ENCODE measurements at regions not wholly inside any gene's neighbourhood (a gene's known extent, or its start where the extent isn't known, plus 50 kb on each side); places are given as distances from the start of the nearest gene placed in this dataset.

GRCh38 chr17:13374203-13375143, 227.3 kb downstream of the HS3ST3A1 start:
- in situ Hi-C loops (cut with HindIII; ENCODE audit: low pct_unique_long_range_greater_than_20kb, low sequenced_read_pairs) = no loop called here

DNA sequence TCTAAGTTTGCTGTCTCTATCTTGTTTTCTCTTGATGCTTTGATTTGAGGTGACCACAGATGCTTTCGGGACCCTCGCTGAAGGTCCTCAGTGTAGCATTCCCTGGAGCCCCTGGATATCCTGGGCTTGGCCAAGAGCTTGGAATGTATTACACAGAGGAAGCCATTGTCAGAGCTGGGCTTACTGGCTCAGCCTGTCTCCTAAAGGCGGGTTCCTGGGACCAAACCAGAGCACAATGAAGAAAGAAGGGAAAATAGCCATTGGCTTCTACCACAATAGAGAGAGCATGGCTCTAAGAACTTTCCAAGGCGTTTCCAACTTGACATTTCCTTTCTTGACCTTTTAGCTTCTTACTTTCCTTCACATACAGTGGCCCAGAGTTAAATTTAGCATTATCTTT, 229.3 kb downstream of the HS3ST3A1 start:
- DNase-seq (ENCODE audit: low read depth, low spot score) = peak; percentile 41
- in situ Hi-C loops (cut with HindIII; ENCODE audit: low pct_unique_long_range_greater_than_20kb, low sequenced_read_pairs) = no loop called here

More at GRCh38 chr17:13374203-13375143, 227.3 kb downstream of the HS3ST3A1 start:
- no peak for DNase-seq (ENCODE audit: low read depth, low spot score)

GRCh38 chr17:13367154-13367553, 234.6 kb downstream of the HS3ST3A1 start:
- DNase-seq (ENCODE audit: low read depth, low spot score) = no peak
- in situ Hi-C loops (cut with HindIII; ENCODE audit: low pct_unique_long_range_greater_than_20kb, low sequenced_read_pairs) = no loop called here

GRCh38 chr17:13365331-13365730, 236.4 kb downstream of the HS3ST3A1 start:
- in situ Hi-C loops (cut with HindIII; ENCODE audit: low pct_unique_long_range_greater_than_20kb, low sequenced_read_pairs) = no loop called here
- DNase-seq (ENCODE audit: low read depth, low spot score) = no peak

DNA sequence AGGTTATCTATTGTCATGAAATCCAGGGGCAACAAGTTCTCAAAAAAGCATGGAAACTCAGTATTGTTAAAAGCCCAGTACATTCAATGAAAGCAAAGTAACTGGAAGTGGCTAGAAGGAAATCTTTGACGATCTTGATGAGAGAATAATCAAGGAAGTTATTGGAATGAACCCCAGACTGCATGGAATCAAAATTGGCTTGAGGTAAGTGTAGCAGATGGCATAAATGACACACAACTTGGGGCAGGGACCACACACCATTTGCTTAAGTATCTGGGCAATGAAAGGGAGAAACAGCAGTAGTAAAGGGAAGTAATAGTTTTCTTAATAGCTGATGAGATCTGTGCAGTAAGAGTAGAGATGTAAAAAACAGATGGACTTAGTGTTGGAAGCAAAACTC, 238.0 kb downstream of the HS3ST3A1 start:
- in situ Hi-C loops (cut with HindIII; ENCODE audit: low pct_unique_long_range_greater_than_20kb, low sequenced_read_pairs) = no loop called here
- DNase-seq (ENCODE audit: low read depth, low spot score) = no peak

GRCh38 chr17:13362341-13363122, 239.2 kb downstream of the HS3ST3A1 start:
- DNase-seq (ENCODE audit: low read depth, low spot score) = no peak
- in situ Hi-C loops (cut with HindIII; ENCODE audit: low pct_unique_long_range_greater_than_20kb, low sequenced_read_pairs) = no loop called here

DNA sequence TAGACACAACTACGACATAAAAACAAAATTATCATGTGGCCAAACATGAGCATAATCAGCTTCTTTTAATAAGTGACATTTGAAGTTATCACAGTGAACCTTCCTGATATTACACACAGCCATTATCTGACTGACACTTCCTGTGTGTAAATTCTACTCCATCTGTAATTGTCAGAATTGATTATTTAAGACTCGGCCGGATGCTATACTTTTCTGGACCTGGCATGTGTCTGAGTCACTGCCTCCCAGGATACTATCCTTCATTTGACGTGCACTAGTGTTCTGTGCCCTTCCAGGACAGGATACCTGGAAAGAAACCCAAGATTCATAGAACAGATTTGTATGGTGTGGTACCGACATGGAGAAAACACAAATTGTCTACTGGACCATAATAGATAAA, 242.0 kb downstream of the HS3ST3A1 start:
- in situ Hi-C loops (cut with HindIII; ENCODE audit: low pct_unique_long_range_greater_than_20kb, low sequenced_read_pairs) = no loop called here

DNA sequence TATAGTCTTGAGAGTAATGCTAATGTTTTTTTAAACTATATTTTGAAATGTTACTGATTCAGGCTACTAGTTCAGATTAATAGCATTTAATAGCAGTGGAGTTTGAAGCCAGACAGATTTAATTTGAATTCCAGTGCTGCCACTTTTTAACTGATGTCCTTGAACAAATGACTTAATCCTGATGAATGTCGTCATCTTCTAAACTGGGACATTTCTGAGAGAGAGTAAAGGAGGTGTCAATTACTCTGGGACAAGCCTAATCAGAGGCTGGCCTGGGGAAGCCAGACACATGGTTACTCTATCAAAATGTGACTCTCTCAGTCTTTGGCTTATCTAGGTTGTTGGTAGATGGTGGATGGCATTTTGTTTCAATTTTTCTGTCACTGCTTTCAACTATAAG, 246.7 kb downstream of the HS3ST3A1 start:
- no peak for DNase-seq (ENCODE audit: low read depth, low spot score)
- in situ Hi-C loops (cut with HindIII; ENCODE audit: low pct_unique_long_range_greater_than_20kb, low sequenced_read_pairs) = no loop called here

More for the DNA sequence above, 242.0 kb downstream of the HS3ST3A1 start:
- DNase-seq (ENCODE audit: low read depth, low spot score) = no peak

GRCh38 chr17:13353590-13353989, 248.1 kb downstream of the HS3ST3A1 start:
- DNase-seq (ENCODE audit: low read depth, low spot score) = no peak
- in situ Hi-C loops (cut with HindIII; ENCODE audit: low pct_unique_long_range_greater_than_20kb, low sequenced_read_pairs) = no loop called here

DNA sequence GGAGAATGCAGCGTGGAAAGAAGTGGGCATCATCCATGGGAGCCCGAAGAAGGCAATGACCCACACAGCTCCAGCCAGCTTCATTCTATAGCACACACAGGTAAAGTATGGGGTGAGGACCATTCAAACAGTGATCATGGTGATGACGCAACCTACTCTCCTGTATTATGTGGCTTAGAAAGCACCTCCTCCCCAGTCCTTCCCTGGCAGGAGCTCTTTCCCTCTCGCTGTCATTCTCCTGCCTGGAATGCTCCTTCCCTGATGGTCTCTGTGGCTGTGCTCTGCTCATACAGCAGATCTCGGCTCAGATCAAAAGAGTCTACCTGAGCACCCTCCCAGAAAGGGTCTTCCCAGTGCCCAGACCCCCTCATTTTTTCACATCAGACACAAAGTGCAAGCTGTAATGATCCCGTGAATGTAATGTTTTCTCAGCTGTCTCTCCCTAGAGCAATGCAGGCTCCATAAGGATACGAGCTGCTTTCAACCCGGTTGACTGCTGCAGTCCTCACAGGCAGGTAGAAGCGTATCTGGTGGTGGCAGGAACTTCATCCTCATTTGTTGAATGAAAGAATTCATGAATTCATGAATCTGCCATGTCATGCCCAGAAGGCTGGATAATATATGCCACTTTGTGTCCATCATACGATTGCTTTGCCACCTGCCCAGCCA, 248.8 kb downstream of the HS3ST3A1 start:
- in situ Hi-C loops (cut with HindIII; ENCODE audit: low pct_unique_long_range_greater_than_20kb, low sequenced_read_pairs) = no loop called here
- no peak for DNase-seq (ENCODE audit: low read depth, low spot score)

- in situ Hi-C loops (cut with HindIII; ENCODE audit: low pct_unique_long_range_greater_than_20kb, low sequenced_read_pairs) = no loop called here
- no peak for DNase-seq (ENCODE audit: low read depth, low spot score)
These were observed 250.7 kb downstream of the HS3ST3A1 start for GRCh38 chr17:13351046-13351445.

GRCh38 chr17:13350466-13350865, 251.3 kb downstream of the HS3ST3A1 start:
- no peak for DNase-seq (ENCODE audit: low read depth, low spot score)
- in situ Hi-C loops (cut with HindIII; ENCODE audit: low pct_unique_long_range_greater_than_20kb, low sequenced_read_pairs) = no loop called here

GRCh38 chr17:13346996-13347762, 254.6 kb downstream of the HS3ST3A1 start:
- in situ Hi-C loops (cut with HindIII; ENCODE audit: low pct_unique_long_range_greater_than_20kb, low sequenced_read_pairs) = no loop called here
- no peak for DNase-seq (ENCODE audit: low read depth, low spot score)

- no peak for DNase-seq (ENCODE audit: low read depth, low spot score)
- in situ Hi-C loops (cut with HindIII; ENCODE audit: low pct_unique_long_range_greater_than_20kb, low sequenced_read_pairs) = no loop called here
These were observed 255.1 kb downstream of the HS3ST3A1 start for GRCh38 chr17:13346592-13346991.

DNA sequence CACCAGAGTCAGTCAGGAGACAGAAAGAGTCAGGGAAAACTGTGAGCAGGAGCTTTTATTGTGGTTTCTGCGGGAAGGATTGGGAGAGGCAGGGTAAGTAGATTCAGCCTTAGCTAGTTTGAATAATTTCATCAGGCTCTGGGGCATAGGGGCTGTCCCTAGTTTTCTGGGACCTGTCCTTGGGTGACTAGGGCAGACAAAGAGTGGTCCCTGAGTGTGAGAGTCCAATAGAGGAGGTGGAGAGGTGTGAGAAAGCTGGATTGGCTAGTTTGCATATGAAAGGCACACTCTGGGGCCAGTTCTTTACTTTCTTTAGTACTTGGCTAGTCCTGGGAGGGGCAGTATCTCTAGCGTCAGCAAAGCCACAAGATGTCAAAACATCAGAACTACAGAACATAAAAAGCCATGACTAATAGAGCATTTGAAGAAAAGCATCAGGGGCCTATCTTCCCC, 255.6 kb downstream of the HS3ST3A1 start:
- DNase-seq (ENCODE audit: low read depth, low spot score) = peak; percentile 22
- in situ Hi-C loops (cut with HindIII; ENCODE audit: low pct_unique_long_range_greater_than_20kb, low sequenced_read_pairs) = no loop called here

GRCh38 chr17:13338421-13338820, 263.3 kb downstream of the HS3ST3A1 start:
- in situ Hi-C loops (cut with HindIII; ENCODE audit: low pct_unique_long_range_greater_than_20kb, low sequenced_read_pairs) = no loop called here
- no peak for DNase-seq (ENCODE audit: low read depth, low spot score)

- in situ Hi-C loops (cut with HindIII; ENCODE audit: low pct_unique_long_range_greater_than_20kb, low sequenced_read_pairs) = no loop called here
- DNase-seq (ENCODE audit: low read depth, low spot score) = peak; percentile 61
These were observed 263.8 kb downstream of the HS3ST3A1 start for GRCh38 chr17:13337864-13338371.

All from SK-MEL-5 (cell line).